Heart left ventricle (tissue), 13 donors: ENCODE measurements at regions not wholly inside any gene's neighbourhood (a gene's known extent, or its start where the extent isn't known, plus 50 kb on each side); places are given as distances from the start of the nearest gene placed in this dataset.

Source experiments
- CTCF ChIP-seq, 12 donors: fragments of 200-600 bp; sonication (generic) in 4 of 12; IDR thresholded peaks; one replicate each; pipeline versions ENCODE4 v1.5.0 to v1.8.0; 2018 to 2022; ENCODE audit warnings: antibody characterized with exemption in 12 of 12, mild to moderate bottlenecking in 5 of 12
- POLR2A ChIP-seq, 2 donors: fragments of 450-650 bp; IDR thresholded peaks; one replicate each; pipeline ENCODE4 v1.6.1; 2017; ENCODE audit warnings: antibody characterized with exemption in 2 of 2, mild to moderate bottlenecking in 2 of 2, moderate library complexity in 2 of 2
- donor health status: ischemic (EF 13 %, LVEDD 7.1; RV severe dilation, severe dysfunction).
- donor health status: DM: no; HTN: yes; CAD: no.
- donor health status: DM: no; HTN: no; CAD: no.
- donor health status: ischemic (EF 25% LVEDD 6.9; RV normal size, moderate dysfunction).
- donor health status: ischemic (EF 25% LVEDD 5.7; RV mildly dilated, moderate dysfunction).
- donor health status: ischemic (EF 35%, LVEDD 5.7; RV mildly dilated, moderate dysfunction).
- donor health status: nonischemic (EF 11% LVEDD 7.7; RV severe dilation, severe dysfunction).
- donor health status: DM: yes; HTN: yes; CAD: no.
- donor health status: PGD.
- donor health status: ischemic (EF 29% LVEDD 5.4; RV normal size, mild dysfunction).
- donor health status: nonischemic (EF 23%, LVEDD 6.1; RV moderate dilation, normal function).

- TF ChIP-seq CTCF (IDR thresholded peaks at IDR 0.05) (no peak), POLR2A (IDR thresholded peaks at IDR 0.05) (no peak)
Observed at GRCh38 chr7:159328096-159328495, 183.4 kb upstream of the VIPR2 start.
